A549 (cell line): ENCODE measurements at regions not wholly inside any gene's neighbourhood (a gene's known extent, or its start where the extent isn't known, plus 50 kb on each side); places are given as distances from the start of the nearest gene placed in this dataset.

Experiments used
- BCL3 ChIP-seq: fragments of >200 bp; sonication (Bioruptor Twin); formaldehyde crosslinking; IDR thresholded peaks from 3 replicates; pipeline ENCODE4 v1.6.1; 2016
- CEBPB ChIP-seq, 2 experiments: fragments of >200 bp in 1 of 2; sonication (Bioruptor Twin) in 1 of 2; formaldehyde crosslinking in 1 of 2; IDR thresholded peaks; 2 replicates each; pipeline ENCODE4 v1.6.1; 2012 to 2016
- CHD2 ChIP-seq: fragments of 150-350 bp; IDR thresholded peaks from 2 replicates; pipeline ENCODE4 v1.6.1; 2014; ENCODE audit warnings: low read length; ENCODE audit not compliant: partially characterized antibody
- CTCF ChIP-seq: fragments of >200 bp; sonication (Bioruptor Twin); formaldehyde crosslinking; IDR thresholded peaks from 3 replicates; pipeline ENCODE4 v1.5.1; 2016
- EHMT2 ChIP-seq: fragments of 200-600 bp; sonication (generic); IDR thresholded peaks from 2 replicates; pipeline ENCODE4 v1.6.1; 2016; ENCODE audit warnings: antibody characterized with exemption, low read depth, mild to moderate bottlenecking, moderate library complexity
- EP300 ChIP-seq, 2 experiments: fragments of >200 bp; sonication (Bioruptor Twin); formaldehyde crosslinking; IDR thresholded peaks; 2 replicates in 1 of 2; 3 replicates in 1 of 2; pipeline ENCODE4 v1.6.1; 2016 to 2017
- FOSB ChIP-seq: fragments of 250-450 bp; sonication (Bioruptor Pico); IDR thresholded peaks from 2 replicates; pipeline ENCODE4 v1.5.0; 2020; ENCODE audit warnings: mild to moderate bottlenecking, moderate library complexity
- HDAC2 ChIP-seq: fragments of 200-600 bp; sonication (generic); IDR thresholded peaks from 2 replicates; pipeline ENCODE4 v1.6.1; 2016
- JUN ChIP-seq, 2 experiments: fragments of >200 bp; sonication (Bioruptor Twin); formaldehyde crosslinking; IDR thresholded peaks; 2 replicates in 1 of 2; 3 replicates in 1 of 2; pipeline ENCODE4 v1.6.1; 2016 to 2017
- NPAS2 ChIP-seq: fragments of 250-450 bp; sonication (Bioruptor Pico); IDR thresholded peaks from 2 replicates; pipeline ENCODE4 v1.8.0; 2022; ENCODE audit warnings: mild to moderate bottlenecking, moderate library complexity, borderline replicate concordance
- SMC3 ChIP-seq: fragments of >200 bp; sonication (Bioruptor Twin); formaldehyde crosslinking; IDR thresholded peaks from 3 replicates; pipeline ENCODE4 v1.6.1; 2018; ENCODE audit warnings: inconsistent platforms
- TF ChIP-seq, protein P1 (sequence below): fragments of 200-600 bp; sonication (generic); IDR thresholded peaks from 2 replicates; pipeline ENCODE4 v1.6.1; 2016; ENCODE audit warnings: antibody characterized with exemption, mild to moderate bottlenecking, moderate library complexity

DNA sequence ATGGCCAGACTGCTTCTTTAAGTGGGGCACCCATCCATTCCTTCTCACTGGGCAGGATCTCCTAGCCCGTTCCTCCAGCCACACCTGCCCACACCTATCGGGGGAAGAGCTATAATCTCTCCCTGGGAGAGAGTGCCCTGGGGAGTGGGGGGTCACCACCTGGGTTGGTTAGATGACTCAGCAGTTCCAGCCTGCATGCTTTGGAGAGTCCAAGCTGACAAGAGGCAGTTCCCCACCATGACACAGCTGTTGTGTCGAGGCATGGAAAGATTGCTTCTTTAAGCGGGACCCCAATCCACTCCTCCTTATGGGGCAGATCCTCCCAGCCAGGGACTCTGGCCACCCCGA, 52.6 kb upstream of the PPFIA2 start:
- TF ChIP-seq CTCF (no peak), BCL3 (no peak), EHMT2 (no peak), FOSB (CRISPR knock-in tag) (no peak), EP300 (IDR thresholded peaks at IDR 0.05) (no peak), SMC3 (no peak), JUN (IDR thresholded peaks at IDR 0.05) (no peak), NPAS2 (no peak), HDAC2 (no peak), CHD2 (no peak), CEBPB (IDR thresholded peaks at IDR 0.05) (no peak)
- TF ChIP-seq, protein P1, sequence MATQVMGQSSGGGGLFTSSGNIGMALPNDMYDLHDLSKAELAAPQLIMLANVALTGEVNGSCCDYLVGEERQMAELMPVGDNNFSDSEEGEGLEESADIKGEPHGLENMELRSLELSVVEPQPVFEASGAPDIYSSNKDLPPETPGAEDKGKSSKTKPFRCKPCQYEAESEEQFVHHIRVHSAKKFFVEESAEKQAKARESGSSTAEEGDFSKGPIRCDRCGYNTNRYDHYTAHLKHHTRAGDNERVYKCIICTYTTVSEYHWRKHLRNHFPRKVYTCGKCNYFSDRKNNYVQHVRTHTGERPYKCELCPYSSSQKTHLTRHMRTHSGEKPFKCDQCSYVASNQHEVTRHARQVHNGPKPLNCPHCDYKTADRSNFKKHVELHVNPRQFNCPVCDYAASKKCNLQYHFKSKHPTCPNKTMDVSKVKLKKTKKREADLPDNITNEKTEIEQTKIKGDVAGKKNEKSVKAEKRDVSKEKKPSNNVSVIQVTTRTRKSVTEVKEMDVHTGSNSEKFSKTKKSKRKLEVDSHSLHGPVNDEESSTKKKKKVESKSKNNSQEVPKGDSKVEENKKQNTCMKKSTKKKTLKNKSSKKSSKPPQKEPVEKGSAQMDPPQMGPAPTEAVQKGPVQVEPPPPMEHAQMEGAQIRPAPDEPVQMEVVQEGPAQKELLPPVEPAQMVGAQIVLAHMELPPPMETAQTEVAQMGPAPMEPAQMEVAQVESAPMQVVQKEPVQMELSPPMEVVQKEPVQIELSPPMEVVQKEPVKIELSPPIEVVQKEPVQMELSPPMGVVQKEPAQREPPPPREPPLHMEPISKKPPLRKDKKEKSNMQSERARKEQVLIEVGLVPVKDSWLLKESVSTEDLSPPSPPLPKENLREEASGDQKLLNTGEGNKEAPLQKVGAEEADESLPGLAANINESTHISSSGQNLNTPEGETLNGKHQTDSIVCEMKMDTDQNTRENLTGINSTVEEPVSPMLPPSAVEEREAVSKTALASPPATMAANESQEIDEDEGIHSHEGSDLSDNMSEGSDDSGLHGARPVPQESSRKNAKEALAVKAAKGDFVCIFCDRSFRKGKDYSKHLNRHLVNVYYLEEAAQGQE, result no peak
